SK-N-DZ (cell line): ENCODE measurements at regions not wholly inside any gene's neighbourhood (a gene's known extent, or its start where the extent isn't known, plus 50 kb on each side); places are given as distances from the start of the nearest gene placed in this dataset.
"Not testable (repeated sequence)": the region's sequence is repeated elsewhere in the genome, so short reads cannot be mapped to it uniquely, and the experiment has no call there.

Experiments
- DNase-seq: peaks from one replicate; pipeline ENCODE4 v3.0.0-alpha.2; 2015; ENCODE audit warnings: low spot score

- no peak for DNase-seq
Observed at GRCh38 chr2:190005513-190005912, 57.0 kb downstream of the MSTN start.

DNA sequence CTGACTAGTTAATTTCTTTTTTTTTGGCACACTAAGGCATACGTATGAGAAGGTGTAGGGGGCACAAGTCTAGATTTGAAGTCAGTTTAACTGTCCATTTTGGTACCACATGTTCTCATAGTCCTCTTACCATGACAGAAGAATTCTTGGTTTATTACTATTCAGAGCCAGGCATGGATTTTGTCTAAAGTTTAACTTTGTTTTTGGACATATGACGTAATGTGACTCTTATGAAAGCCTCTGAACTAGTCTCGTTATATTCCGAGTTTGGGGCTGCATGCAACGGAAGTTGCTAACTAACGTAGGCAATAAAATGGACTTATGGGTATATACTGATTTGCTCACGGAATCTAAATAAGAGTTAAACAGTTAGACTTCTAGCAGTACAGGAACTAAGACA, 62.9 kb downstream of the MSTN start:
- DNase-seq: no peak

GRCh38 chr2:189998665-189999064, 63.9 kb downstream of the MSTN start:
- DNase-seq: not testable (repeated sequence)

DNA sequence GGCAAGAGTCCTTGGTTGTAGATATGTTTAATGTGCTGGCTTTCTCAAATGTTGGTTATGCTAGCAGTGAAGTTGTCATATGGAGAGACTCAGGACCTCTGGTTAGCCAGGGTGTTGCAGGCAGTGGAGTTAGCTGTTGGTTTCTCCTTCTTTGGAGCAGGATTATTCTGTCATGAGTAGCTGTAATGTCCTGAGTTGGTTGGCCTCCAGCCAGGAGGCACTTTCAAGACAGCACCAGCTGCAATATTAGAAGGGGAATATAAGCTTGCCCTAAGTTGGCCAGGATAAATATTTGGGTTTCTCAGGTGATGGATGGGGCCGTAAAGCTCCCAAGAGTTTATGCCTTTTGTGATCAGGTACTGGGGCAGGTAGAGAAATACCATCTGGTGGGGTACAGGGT, 65.5 kb downstream of the MSTN start:
- no peak for DNase-seq

GRCh38 chr2:189995679-189996078, 66.8 kb downstream of the MSTN start:
- DNase-seq: no peak

DNA sequence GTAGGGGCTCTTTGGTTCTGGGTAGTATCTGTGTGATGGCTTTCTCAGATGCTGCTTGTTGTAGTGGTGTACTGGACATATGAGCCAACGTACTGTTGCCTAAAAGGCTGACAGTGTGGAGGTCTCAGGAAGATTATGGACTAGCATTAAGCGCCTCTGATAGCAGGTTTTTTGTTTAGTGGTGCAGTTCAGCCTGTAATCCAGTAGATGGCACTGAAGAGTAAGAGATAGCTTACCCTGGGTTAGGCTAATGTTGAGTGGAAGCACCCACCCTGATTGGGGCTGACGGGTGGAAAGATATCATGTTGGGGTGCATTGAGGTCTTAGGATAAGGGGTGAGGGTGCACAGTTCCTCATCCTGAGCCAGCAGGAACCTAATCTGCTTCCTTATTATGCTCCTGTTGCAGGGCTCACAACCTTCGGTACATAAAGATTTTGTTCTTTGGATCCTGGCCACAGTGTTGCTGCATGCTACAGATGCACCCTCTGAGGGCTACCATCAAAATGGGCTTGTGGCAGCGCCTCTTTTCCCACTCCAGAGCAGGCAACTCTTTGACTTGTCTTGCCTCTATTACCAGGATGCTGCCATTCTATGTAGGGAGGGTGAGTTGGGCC, 79.6 kb downstream of the MSTN start:
- DNase-seq: peak; percentile 35

GRCh38 chr2:189982087-189982486, 80.4 kb downstream of the MSTN start:
- DNase-seq: no peak

GRCh38 chr2:189976488-189976887, 86.0 kb downstream of the MSTN start:
- not testable (repeated sequence) for DNase-seq

DNA sequence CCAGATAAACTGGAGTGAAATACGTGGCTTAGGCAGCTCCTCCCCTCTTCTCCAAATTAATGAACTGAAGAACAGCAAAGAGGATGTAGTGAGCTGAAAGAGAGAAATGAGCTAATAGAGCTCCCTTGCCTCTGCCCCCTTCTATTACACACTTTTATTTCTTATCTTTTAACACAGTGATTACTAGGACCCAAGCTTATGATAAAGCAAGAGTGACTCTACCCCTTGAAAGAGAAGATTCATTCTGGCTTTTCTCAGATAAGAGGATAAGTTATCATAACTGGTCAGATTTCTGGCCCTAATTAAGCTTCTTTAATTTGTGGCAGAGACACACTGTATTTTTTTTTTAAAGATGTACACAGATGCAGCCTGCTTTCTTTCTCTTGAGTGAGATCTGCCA, 102.2 kb downstream of the MSTN start:
- peak; percentile 23 for DNase-seq

DNA sequence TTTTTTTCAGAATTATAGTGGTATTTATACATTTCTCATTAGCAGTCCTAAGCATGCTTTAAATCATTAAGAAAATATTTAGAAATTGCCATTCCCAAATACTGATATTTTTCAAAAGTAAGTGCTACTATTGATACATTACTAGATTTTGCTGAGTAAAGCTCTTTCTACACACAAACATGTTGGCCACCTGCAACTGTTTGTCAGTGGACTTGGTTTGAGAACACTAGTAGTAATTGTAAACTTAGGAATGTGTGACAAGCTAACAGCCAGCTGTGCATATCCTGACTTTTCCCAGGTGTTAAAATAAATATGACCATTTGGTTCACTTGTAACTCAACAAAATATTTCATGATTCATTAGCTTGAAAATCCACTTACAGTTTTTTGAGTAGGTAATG, 103.1 kb downstream of the MSTN start:
- no peak for DNase-seq

GRCh38 chr2:189954989-189955388, 107.5 kb downstream of the MSTN start:
- no peak for DNase-seq

GRCh38 chr2:189952536-189953109, 109.9 kb downstream of the MSTN start:
- no peak for DNase-seq

DNA sequence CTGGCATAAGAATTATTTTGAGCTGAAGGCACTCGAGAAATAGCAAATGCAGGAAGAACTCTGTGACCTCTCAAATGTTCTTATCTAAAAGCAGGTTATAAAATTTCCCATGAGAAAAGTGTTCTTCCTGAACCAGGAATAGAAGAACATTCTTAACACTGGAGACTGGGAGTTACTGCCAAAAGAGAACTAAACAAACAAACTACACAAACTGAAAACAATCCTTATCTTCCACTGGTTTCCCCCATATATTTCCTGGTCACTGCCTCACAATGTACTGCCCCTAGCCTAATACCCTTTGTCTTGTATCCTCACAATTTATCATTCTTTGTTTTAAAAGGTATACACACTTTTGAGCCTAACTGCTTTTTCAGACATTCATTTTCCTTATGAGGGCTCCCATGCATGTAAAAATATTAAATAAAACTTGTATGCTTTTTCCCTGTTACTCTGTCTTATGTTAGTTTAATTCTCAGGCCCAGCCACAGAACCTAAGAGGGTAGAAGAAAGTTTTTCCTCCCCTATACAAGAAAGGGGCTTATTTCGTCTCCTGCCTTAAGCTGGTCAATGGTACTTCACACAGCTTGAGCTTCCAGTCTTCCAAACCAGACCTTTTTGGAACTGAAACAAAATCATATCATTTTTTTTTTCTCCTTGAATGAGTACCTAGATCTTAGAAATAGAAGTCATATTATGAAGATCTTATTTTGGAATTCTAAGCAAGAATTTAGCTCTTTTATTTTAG, 110.6 kb downstream of the MSTN start:
- no peak for DNase-seq

- DNase-seq: no peak
Observed at GRCh38 chr2:189943009-189943408, 119.5 kb downstream of the MSTN start.

- DNase-seq: no peak
Observed at GRCh38 chr2:189940913-189941312, 121.6 kb downstream of the MSTN start.

GRCh38 chr2:189937691-189938090, 124.8 kb downstream of the MSTN start:
- DNase-seq: no peak

GRCh38 chr2:189933911-189934399, 128.6 kb downstream of the MSTN start:
- DNase-seq: no peak

- DNase-seq: no peak
Observed at GRCh38 chr2:189933041-189933440, 129.5 kb downstream of the MSTN start.

DNA sequence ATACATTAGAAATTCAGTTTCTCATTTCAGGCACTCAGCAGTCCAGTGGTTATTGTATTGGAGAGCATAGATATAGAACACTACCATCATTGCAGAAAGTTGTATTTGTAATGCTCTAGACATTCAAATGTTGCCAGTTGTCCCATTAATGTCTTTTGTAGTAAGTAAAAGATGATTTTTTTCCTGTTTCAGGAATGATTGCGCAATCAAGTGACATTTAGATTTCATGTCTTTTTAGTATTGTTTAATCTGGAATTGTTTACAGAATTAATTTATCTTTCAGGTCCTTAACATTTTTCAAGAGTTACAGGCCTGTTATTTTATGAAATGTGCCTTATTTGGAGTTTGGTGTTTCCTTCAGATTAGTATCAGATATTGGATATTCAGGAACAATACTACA, 134.7 kb downstream of the MSTN start:
- DNase-seq: no peak
